IMR-90 (cell line): ENCODE measurements at regions not wholly inside any gene's neighbourhood (a gene's known extent, or its start where the extent isn't known, plus 50 kb on each side); places are given as distances from the start of the nearest gene placed in this dataset.

Source experiments
- ATAC-seq: fragments of 200-7000 bp; cut with Tn5 transposase; 2 replicates; pipeline ENCODE4 v1.9.1; 2020; ENCODE audit warnings: low read depth, mild to moderate bottlenecking, moderate library complexity
- BruUV-seq: library from RNA; stranded (reverse); fragments of 400-500 nt; replicated peaks from 2 replicates; lab custom pipeline; 2021; lab: Mats Ljungman, UMichigan
- CTCF ChIA-PET: fragments of 300-600 bp; formaldehyde crosslinking; extraction: SDS; loops from one replicate; lab custom pipeline; 2021; ENCODE audit warnings: antibody characterized with exemption; lab: Yijun Ruan, JAX
- POLR2A ChIA-PET: fragments of 300-600 bp; sonication (Branson Sonifier 250); formaldehyde crosslinking; loops from one replicate; lab custom pipeline; 2022; ENCODE audit warnings: antibody characterized with exemption; ENCODE audit not compliant: unreplicated experiment; lab: Charles Lee
- DNase-seq: peaks from one replicate; pipeline ENCODE4 v3.0.0; 2013
- H2AFZ ChIP-seq: replicated peaks from 2 replicates; pipeline ENCODE3; 2013; ENCODE audit warnings: low read length, mild to moderate bottlenecking; ENCODE audit not compliant: poor library complexity
- H2AK5ac ChIP-seq: 2 replicates; pipeline ENCODE4 v1.6.1; 2013; ENCODE audit warnings: low read depth, low read length, inconsistent platforms
- H2AK9ac ChIP-seq: replicated peaks from 2 replicates; pipeline ENCODE3; 2013; ENCODE audit warnings: mild to moderate bottlenecking, low read depth, low read length, moderate library complexity; ENCODE audit not compliant: poor library complexity
- H2BK120ac ChIP-seq: 2 replicates; pipeline ENCODE4 v1.6.1; 2013; ENCODE audit warnings: low read depth, low read length, inconsistent platforms
- H2BK15ac ChIP-seq: 3 replicates; pipeline ENCODE4 v1.6.1; 2013; ENCODE audit warnings: low read depth, low read length, inconsistent platforms
- H2BK20ac ChIP-seq: 2 replicates; pipeline ENCODE4 v1.6.1; 2013; ENCODE audit warnings: low read depth, mild to moderate bottlenecking, inconsistent platforms, low read length, moderate library complexity
- H2BK5ac ChIP-seq: 2 replicates; pipeline ENCODE4 v1.6.1; 2013; ENCODE audit warnings: mild to moderate bottlenecking, low read depth, low read length, inconsistent platforms; ENCODE audit not compliant: poor library complexity, severe bottlenecking
- H3K14ac ChIP-seq: replicated peaks from 2 replicates; pipeline ENCODE4 v1.6.1; 2013; ENCODE audit warnings: low read depth, low read length, inconsistent platforms
- H3K18ac ChIP-seq: 2 replicates; pipeline ENCODE4 v1.6.1; 2013; ENCODE audit warnings: low read depth, low read length, control low read depth
- H3K23ac ChIP-seq: 2 replicates; pipeline ENCODE4 v1.6.1; 2013; ENCODE audit warnings: low read depth, low read length, inconsistent platforms
- H3K27ac ChIP-seq: 2 replicates; pipeline ENCODE4 v1.5.1; 2013; ENCODE audit warnings: mild to moderate bottlenecking, control low read depth, low read length; ENCODE audit not compliant: insufficient read depth
- H3K27me3 ChIP-seq: 2 replicates; pipeline ENCODE4 v1.6.1; 2013; ENCODE audit warnings: low read length; ENCODE audit not compliant: control insufficient read depth, insufficient read depth
- H3K36me3 ChIP-seq: 2 replicates; pipeline ENCODE4 v1.6.1; 2013; ENCODE audit warnings: low read length, mixed read lengths; ENCODE audit not compliant: control insufficient read depth, insufficient read depth
- H3K4ac ChIP-seq: 2 replicates; pipeline ENCODE4 v1.6.1; 2013; ENCODE audit warnings: low read depth, low read length, inconsistent platforms
- H3K4me1 ChIP-seq: 2 replicates; pipeline ENCODE4 v1.6.1; 2013; ENCODE audit warnings: low read length, mixed read lengths; ENCODE audit not compliant: control insufficient read depth, insufficient read depth
- H3K4me2 ChIP-seq: 2 replicates; pipeline ENCODE4 v1.6.1; 2013; ENCODE audit warnings: low read depth, mild to moderate bottlenecking, control low read depth, low read length, moderate library complexity
- H3K4me3 ChIP-seq: 2 replicates; pipeline ENCODE4 v1.5.1; 2013; ENCODE audit warnings: low read depth, mild to moderate bottlenecking, control low read depth, low read length, moderate library complexity; ENCODE audit not compliant: insufficient read depth
- H3K56ac ChIP-seq: 2 replicates; pipeline ENCODE4 v1.6.1; 2013; ENCODE audit warnings: low read length, inconsistent platforms; ENCODE audit not compliant: insufficient read depth; ENCODE audit errors: extremely low read depth
- H3K79me1 ChIP-seq, 2 experiments: 2 replicates each; pipeline ENCODE4 v1.6.1; 2013; ENCODE audit warnings: low read length in 2 of 2, inconsistent platforms in 1 of 2, low read depth in 1 of 2
- H3K9ac ChIP-seq: 2 replicates; pipeline ENCODE4 v1.6.1; 2013; ENCODE audit warnings: low read depth, low read length, control low read depth
- H3K9me1 ChIP-seq: 2 replicates; pipeline ENCODE4 v1.6.1; 2013; ENCODE audit warnings: low read length, inconsistent platforms; ENCODE audit not compliant: insufficient read depth
- H3K9me3 ChIP-seq: 2 replicates; pipeline ENCODE4 v1.6.1; 2013; ENCODE audit warnings: low read length; ENCODE audit not compliant: control insufficient read depth, insufficient read depth
- H4K20me1 ChIP-seq: 2 replicates; pipeline ENCODE4 v1.6.1; 2013; ENCODE audit warnings: low read length, inconsistent platforms; ENCODE audit not compliant: insufficient read depth
- H4K5ac ChIP-seq: 2 replicates; pipeline ENCODE4 v1.6.1; 2013; ENCODE audit warnings: mild to moderate bottlenecking, low read depth, low read length, control low read depth
- H4K8ac ChIP-seq, 2 experiments: 2 replicates each; pipeline ENCODE4 v1.6.1; 2013; ENCODE audit warnings: low read depth in 2 of 2, low read length in 2 of 2, control low read depth in 1 of 2, inconsistent platforms in 1 of 2
- H4K91ac ChIP-seq: 2 replicates; pipeline ENCODE4 v1.6.1; 2013; ENCODE audit warnings: low read depth, low read length, inconsistent platforms; ENCODE audit not compliant: insufficient read depth
- BHLHE40 ChIP-seq: fragments of 150-350 bp; IDR thresholded peaks from 2 replicates; pipeline ENCODE4 v1.6.1; 2016; ENCODE audit warnings: mild to moderate bottlenecking, low read depth, low read length
- CEBPB ChIP-seq: IDR thresholded peaks from 2 replicates; pipeline ENCODE4 v1.6.1; 2012; ENCODE audit warnings: low read depth, low read length, improper control_type of control experiment
- FOS ChIP-seq: fragments of 150-350 bp; IDR thresholded peaks from 2 replicates; pipeline ENCODE4 v1.6.1; 2016; ENCODE audit warnings: low read depth, low read length
- MAFK ChIP-seq: IDR thresholded peaks from 2 replicates; pipeline ENCODE4 v1.6.1; 2012; ENCODE audit warnings: low read depth, low read length, improper control_type of control experiment
- MAZ ChIP-seq: IDR thresholded peaks from 2 replicates; pipeline ENCODE4 v1.6.1; 2012; ENCODE audit warnings: low read depth, mild to moderate bottlenecking, low read length, improper control_type of control experiment, moderate library complexity, borderline replicate concordance
- MXI1 ChIP-seq: IDR thresholded peaks from 2 replicates; pipeline ENCODE4 v1.6.1; 2012; ENCODE audit warnings: low read depth, mild to moderate bottlenecking, low read length, moderate library complexity, borderline replicate concordance
- NFE2L2 ChIP-seq: fragments of 150-350 bp; IDR thresholded peaks from 2 replicates; pipeline ENCODE4 v1.6.1; 2016; ENCODE audit warnings: low read depth, mild to moderate bottlenecking, low read length
- RAD21 ChIP-seq: IDR thresholded peaks from 2 replicates; pipeline ENCODE4 v1.6.1; 2012; ENCODE audit warnings: low read length, improper control_type of control experiment
- RCOR1 ChIP-seq: IDR thresholded peaks from 2 replicates; pipeline ENCODE4 v1.6.1; 2012; ENCODE audit warnings: mild to moderate bottlenecking, low read length, improper control_type of control experiment; ENCODE audit not compliant: insufficient replicate concordance
- SMC3 ChIP-seq: fragments of 150-350 bp; IDR thresholded peaks from 2 replicates; pipeline ENCODE4 v1.6.1; 2016; ENCODE audit warnings: low read depth, mild to moderate bottlenecking, antibody characterized with exemption, low read length, moderate library complexity
- WGBS, 2 experiments: methylation state at CpG; one replicate each; pipeline versions ENCODE4 v1.1.5 to v1.1.7; 2013; ENCODE audit warnings: missing lambda C conversion rate in 2 of 2; ENCODE audit not compliant: insufficient read length in 1 of 2; ENCODE audit errors: extremely low coverage in 2 of 2; 5-methylcytosine and 5-hydroxymethylcytosine counted together
- dilution Hi-C: fragments of 300-500 bp; cut with HindIII; formaldehyde crosslinking; loops from one replicate; pipeline ENCODE4 v1.14.3; 2018; ENCODE audit warnings: low sequenced_read_pairs; ENCODE audit not compliant: unreplicated experiment
- in situ Hi-C: fragments of 300-500 bp; cut with MboI; formaldehyde crosslinking; loops from 3 replicates; pipeline ENCODE4 v1.14.3; 2019; ENCODE audit warnings: low sequenced_read_pairs, inconsistent platforms, mixed read lengths
- intact Hi-C: fragments of 100-400 bp; cut with micrococcal nuclease; formaldehyde crosslinking; loops from 2 replicates; pipeline ENCODE4 v1.10.0; 2022
- TF ChIP-seq, protein P1 (sequence below): fragments of 150-350 bp; IDR thresholded peaks from 2 replicates; pipeline ENCODE4 v1.6.1; 2017; ENCODE audit warnings: mild to moderate bottlenecking, antibody characterized with exemption, low read length, low read depth
- TF ChIP-seq, protein P2 (sequence below): conservative IDR thresholded peaks from 2 replicates; pipeline ENCODE4 v1.5.1; 2012; ENCODE audit warnings: mild to moderate bottlenecking, low read depth, low read length, improper control_type of control experiment

DNA sequence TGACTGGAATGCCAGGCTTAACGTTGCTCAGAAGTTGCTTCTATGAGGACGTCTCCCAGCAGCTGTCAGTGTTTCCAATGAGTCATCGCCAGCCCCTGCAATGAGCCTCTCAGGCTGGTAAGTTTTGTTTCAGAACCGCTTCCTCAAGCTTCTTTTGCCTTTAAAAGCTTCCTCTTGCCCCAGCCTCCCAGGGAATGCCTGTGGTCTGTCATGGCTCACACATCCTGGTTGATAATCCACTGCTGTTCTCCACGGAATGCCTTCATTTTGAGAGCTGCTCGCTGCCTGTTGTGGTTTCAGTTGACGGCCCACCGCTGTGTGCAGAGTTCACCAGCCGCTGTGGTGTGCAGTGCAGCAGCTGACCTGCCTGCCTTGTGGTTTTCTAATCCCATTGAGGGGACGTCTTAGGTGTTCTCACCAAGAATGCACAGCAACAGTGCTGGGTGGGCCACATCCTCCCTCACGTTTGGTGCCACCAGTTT, 96.4 kb downstream of the RTP5 start:
- H3K23ac ChIP-seq = no peak overlapping the region
- H4K5ac ChIP-seq = no peak overlapping the region
- H2BK20ac ChIP-seq = no peak overlapping the region
- peaks cover 4% of the 10 kb centered on the region; the same call in 1 of the 2 replicates for H4K20me1 ChIP-seq
- no peak overlapping the region for H4K8ac ChIP-seq
- 20% methylated on average over 6 of the region's 11 CpGs; no CpG with 5 or more reads in 1 of the 2 experiments for WGBS, 2 experiments
- no peaks in the 10 kb centered on the region for H3K9me1 ChIP-seq
- no peaks in the 10 kb centered on the region for H3K9me3 ChIP-seq
- H2AK5ac ChIP-seq = no peak overlapping the region
- H2BK120ac ChIP-seq = no peak overlapping the region
- intact Hi-C loops (no loop called here), dilution Hi-C loops (no loop called here), in situ Hi-C loops (no loop called here)
- peak overlapping the region; percentile 6; the same call in 1 of the 2 replicates for H3K4me3 ChIP-seq
- DNase-seq (peak; percentile 95), ATAC-seq (peak; percentile 96)
- H3K4me1 ChIP-seq = peaks cover 7% of the 10 kb centered on the region
- H3K4ac ChIP-seq = no peak overlapping the region
- no TSS peak for BruUV-seq
- no peaks in the 10 kb centered on the region for H3K36me3 ChIP-seq
- no peak overlapping the region for H3K9ac ChIP-seq
- no peak overlapping the region for H2AK9ac ChIP-seq
- CTCF ChIA-PET = interaction anchor here (1.6 kb wide), 1 partner anchor 15 kb away, joined by 4 read pairs; no protein-coding TSS in a partner anchor
- H3K14ac ChIP-seq = no peak overlapping the region
- no peak overlapping the region for H2BK5ac ChIP-seq
- no peak overlapping the region for H4K91ac ChIP-seq
- no peak overlapping the region for H3K56ac ChIP-seq
- H3K18ac ChIP-seq = no peak overlapping the region
- peak overlapping the region; percentile 73 for H3K4me2 ChIP-seq
- H2AFZ ChIP-seq = peak overlapping the region; percentile 78
- no peaks in the 10 kb centered on the region for H3K79me1 ChIP-seq
- H3K27me3 ChIP-seq = peaks cover 15% of the 10 kb centered on the region
- POLR2A ChIA-PET = interaction anchor here (0.7 kb wide), 1 partner anchor 13 kb away, joined by 4 read pairs; no protein-coding TSS in a partner anchor
- 0 out of 2 replicates have a peak overlapping the region, but pooled peaks have one; percentile 2 for H3K27ac ChIP-seq
- H2BK15ac ChIP-seq = no peak overlapping the region
- TF ChIP-seq BHLHE40 = peak; percentile 40; the same call in 1 of the 2 replicates
- TF ChIP-seq, protein P1, sequence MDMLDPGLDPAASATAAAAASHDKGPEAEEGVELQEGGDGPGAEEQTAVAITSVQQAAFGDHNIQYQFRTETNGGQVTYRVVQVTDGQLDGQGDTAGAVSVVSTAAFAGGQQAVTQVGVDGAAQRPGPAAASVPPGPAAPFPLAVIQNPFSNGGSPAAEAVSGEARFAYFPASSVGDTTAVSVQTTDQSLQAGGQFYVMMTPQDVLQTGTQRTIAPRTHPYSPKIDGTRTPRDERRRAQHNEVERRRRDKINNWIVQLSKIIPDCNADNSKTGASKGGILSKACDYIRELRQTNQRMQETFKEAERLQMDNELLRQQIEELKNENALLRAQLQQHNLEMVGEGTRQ = 0 out of 2 replicates have a peak, but pooled peaks have one; percentile 37
- peak; percentile 45; the same call in 1 of the 2 replicates for TF ChIP-seq CEBPB
- no peak for TF ChIP-seq MXI1
- TF ChIP-seq MAZ = peak; percentile 50; the same call in 1 of the 2 replicates
- TF ChIP-seq, protein P2, sequence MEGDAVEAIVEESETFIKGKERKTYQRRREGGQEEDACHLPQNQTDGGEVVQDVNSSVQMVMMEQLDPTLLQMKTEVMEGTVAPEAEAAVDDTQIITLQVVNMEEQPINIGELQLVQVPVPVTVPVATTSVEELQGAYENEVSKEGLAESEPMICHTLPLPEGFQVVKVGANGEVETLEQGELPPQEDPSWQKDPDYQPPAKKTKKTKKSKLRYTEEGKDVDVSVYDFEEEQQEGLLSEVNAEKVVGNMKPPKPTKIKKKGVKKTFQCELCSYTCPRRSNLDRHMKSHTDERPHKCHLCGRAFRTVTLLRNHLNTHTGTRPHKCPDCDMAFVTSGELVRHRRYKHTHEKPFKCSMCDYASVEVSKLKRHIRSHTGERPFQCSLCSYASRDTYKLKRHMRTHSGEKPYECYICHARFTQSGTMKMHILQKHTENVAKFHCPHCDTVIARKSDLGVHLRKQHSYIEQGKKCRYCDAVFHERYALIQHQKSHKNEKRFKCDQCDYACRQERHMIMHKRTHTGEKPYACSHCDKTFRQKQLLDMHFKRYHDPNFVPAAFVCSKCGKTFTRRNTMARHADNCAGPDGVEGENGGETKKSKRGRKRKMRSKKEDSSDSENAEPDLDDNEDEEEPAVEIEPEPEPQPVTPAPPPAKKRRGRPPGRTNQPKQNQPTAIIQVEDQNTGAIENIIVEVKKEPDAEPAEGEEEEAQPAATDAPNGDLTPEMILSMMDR = no peak
- TF ChIP-seq MAFK = no peak
- TF ChIP-seq RAD21 = peak; percentile 3; the same call in 1 of the 2 replicates
- TF ChIP-seq FOS = peak; percentile 83
- no peak for TF ChIP-seq RCOR1
- TF ChIP-seq NFE2L2 = no peak
- TF ChIP-seq SMC3 = no peak
